B cell (primary cell): ENCODE measurements at regions not wholly inside any gene's neighbourhood (a gene's known extent, or its start where the extent isn't known, plus 50 kb on each side); places are given as distances from the start of the nearest gene placed in this dataset.

ENCODE experiments used
- EZH2 ChIP-seq: IDR thresholded peaks from 2 replicates; pipeline ENCODE4 v1.6.1; 2012; ENCODE audit warnings: borderline replicate concordance, low read depth, mild to moderate bottlenecking, moderate library complexity, low read length; ENCODE audit not compliant: insufficient read depth, poor library complexity, severe bottlenecking
- TF ChIP-seq, protein P1 (sequence below): fragments of 200-600 bp; IDR thresholded peaks from one replicate; pipeline ENCODE4 v1.8.0; 2022; ENCODE audit warnings: antibody characterized with exemption, mild to moderate bottlenecking

DNA sequence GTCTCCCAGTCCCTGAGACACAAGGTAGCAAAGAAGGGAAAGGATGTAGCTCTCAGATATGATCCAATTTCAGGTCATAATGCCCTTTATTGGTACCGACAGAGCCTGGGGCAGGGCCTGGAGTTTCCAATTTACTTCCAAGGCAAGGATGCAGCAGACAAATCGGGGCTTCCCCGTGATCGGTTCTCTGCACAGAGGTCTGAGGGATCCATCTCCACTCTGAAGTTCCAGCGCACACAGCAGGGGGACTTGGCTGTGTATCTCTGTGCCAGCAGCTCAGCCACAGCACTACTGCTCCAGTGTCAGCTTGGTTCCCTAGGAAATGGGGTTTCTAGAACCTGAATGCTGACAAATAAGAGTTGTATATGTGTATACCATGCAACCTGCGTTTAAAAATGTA is 74.6 kb upstream of the PRSS58 start:
- TF ChIP-seq, protein P1, sequence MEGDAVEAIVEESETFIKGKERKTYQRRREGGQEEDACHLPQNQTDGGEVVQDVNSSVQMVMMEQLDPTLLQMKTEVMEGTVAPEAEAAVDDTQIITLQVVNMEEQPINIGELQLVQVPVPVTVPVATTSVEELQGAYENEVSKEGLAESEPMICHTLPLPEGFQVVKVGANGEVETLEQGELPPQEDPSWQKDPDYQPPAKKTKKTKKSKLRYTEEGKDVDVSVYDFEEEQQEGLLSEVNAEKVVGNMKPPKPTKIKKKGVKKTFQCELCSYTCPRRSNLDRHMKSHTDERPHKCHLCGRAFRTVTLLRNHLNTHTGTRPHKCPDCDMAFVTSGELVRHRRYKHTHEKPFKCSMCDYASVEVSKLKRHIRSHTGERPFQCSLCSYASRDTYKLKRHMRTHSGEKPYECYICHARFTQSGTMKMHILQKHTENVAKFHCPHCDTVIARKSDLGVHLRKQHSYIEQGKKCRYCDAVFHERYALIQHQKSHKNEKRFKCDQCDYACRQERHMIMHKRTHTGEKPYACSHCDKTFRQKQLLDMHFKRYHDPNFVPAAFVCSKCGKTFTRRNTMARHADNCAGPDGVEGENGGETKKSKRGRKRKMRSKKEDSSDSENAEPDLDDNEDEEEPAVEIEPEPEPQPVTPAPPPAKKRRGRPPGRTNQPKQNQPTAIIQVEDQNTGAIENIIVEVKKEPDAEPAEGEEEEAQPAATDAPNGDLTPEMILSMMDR: no peak
- TF ChIP-seq EZH2: no peak
